ENCODE measurements at regions not wholly inside any gene's neighbourhood (a gene's known extent, or its start where the extent isn't known, plus 50 kb on each side); places are given as distances from the start of the nearest gene placed in this dataset.

- ATAC-seq = no peak
- no peak for DNase-seq
Measured at GRCh38 chr2:153812632-153813031, 59.1 kb upstream of the GALNT13 start.

- no peak for ATAC-seq
- DNase-seq = no peak
Measured at GRCh38 chr2:153818242-153818641, 53.5 kb upstream of the GALNT13 start.

GRCh38 chr2:153819074-153819473 is 52.6 kb upstream of the GALNT13 start:
- ATAC-seq (no peak), DNase-seq (no peak)

GRCh38 chr2:153819501-153819900 is 52.2 kb upstream of the GALNT13 start:
- ATAC-seq (no peak), DNase-seq (no peak)
